COLO668 (cell line): ENCODE measurements at regions not wholly inside any gene's neighbourhood (a gene's known extent, or its start where the extent isn't known, plus 50 kb on each side); places are given as distances from the start of the nearest gene placed in this dataset.

Experiments used
- DNase-seq: peaks from one replicate; lab custom pipeline; 2025; ENCODE audit not compliant: unreplicated experiment; lab: John Stamatoyannopoulos, UW

GRCh38 chr16:86389566-86390328 lies 120.6 kb upstream of the FOXF1 start:
- no peak for DNase-seq

- DNase-seq, result no peak
Observed at GRCh38 chr16:86390335-86390734, 120.0 kb upstream of the FOXF1 start.

GRCh38 chr16:86391486-86391885 lies 118.8 kb upstream of the FOXF1 start:
- DNase-seq, result no peak

GRCh38 chr16:86391984-86392383 lies 118.3 kb upstream of the FOXF1 start:
- DNase-seq, result no peak

GRCh38 chr16:86392436-86393152 lies 117.7 kb upstream of the FOXF1 start:
- no peak for DNase-seq

- no peak for DNase-seq
Observed at GRCh38 chr16:86393907-86394626, 116.3 kb upstream of the FOXF1 start.

- no peak for DNase-seq
Observed at GRCh38 chr16:86395477-86395876, 114.8 kb upstream of the FOXF1 start.

GRCh38 chr16:86396422-86396821 lies 113.9 kb upstream of the FOXF1 start:
- no peak for DNase-seq

GRCh38 chr16:86396901-86397311 lies 113.4 kb upstream of the FOXF1 start:
- DNase-seq, result no peak

- no peak for DNase-seq
Observed at GRCh38 chr16:86398201-86398600, 112.1 kb upstream of the FOXF1 start.

GRCh38 chr16:86398622-86399021 lies 111.7 kb upstream of the FOXF1 start:
- no peak for DNase-seq

- no peak for DNase-seq
Observed at GRCh38 chr16:86401126-86401525, 109.2 kb upstream of the FOXF1 start.

GRCh38 chr16:86403085-86403484 lies 107.2 kb upstream of the FOXF1 start:
- DNase-seq, result no peak

GRCh38 chr16:86403541-86404163 lies 106.7 kb upstream of the FOXF1 start:
- no peak for DNase-seq

- DNase-seq, result no peak
Observed at GRCh38 chr16:86404678-86405077, 105.6 kb upstream of the FOXF1 start.

GRCh38 chr16:86405319-86405718 lies 105.0 kb upstream of the FOXF1 start:
- DNase-seq, result no peak

GRCh38 chr16:86406056-86406455 lies 104.3 kb upstream of the FOXF1 start:
- DNase-seq, result no peak

- DNase-seq, result no peak
Observed at GRCh38 chr16:86408685-86409084, 101.6 kb upstream of the FOXF1 start.

- DNase-seq, result no peak
Observed at GRCh38 chr16:86410081-86410480, 100.2 kb upstream of the FOXF1 start.

GRCh38 chr16:86410529-86410928 lies 99.8 kb upstream of the FOXF1 start:
- DNase-seq, result no peak

GRCh38 chr16:86411897-86412296 lies 98.4 kb upstream of the FOXF1 start:
- no peak for DNase-seq
